Pancreas (tissue), 10 donors: ENCODE measurements at regions not wholly inside any gene's neighbourhood (a gene's known extent, or its start where the extent isn't known, plus 50 kb on each side); places are given as distances from the start of the nearest gene placed in this dataset.

Experiments used
- ATAC-seq, 4 donors: fragments of 200-7000 bp; cut with Tn5 transposase; one replicate each; pipeline versions ENCODE4 v1.8.0 to v1.9.1; 2020; ENCODE audit warnings: mild to moderate bottlenecking in 4 of 4, moderate library complexity in 4 of 4
- DNase-seq, 6 donors: peaks; one replicate each; pipeline ENCODE4 v3.0.0-alpha.2; 2020
- FAIRE-seq: peaks from 2 replicates; lab custom pipeline; 2012; peaks lifted over from hg19 to GRCh38; lab: Jason Lieb, UNC
- H3K27ac ChIP-seq, 4 donors: fragments of 200-600 bp; sonication (generic); 1 replicate in 3 of 4; 2 replicates in 1 of 4; pipeline versions ENCODE4 v1.5.0 to v1.8.0; 2020
- H3K27me3 ChIP-seq, 4 donors: fragments of 200-600 bp; one replicate each; pipeline ENCODE4 v1.8.0; 2021
- H3K36me3 ChIP-seq, 3 donors: fragments of 200-600 bp; sonication (generic) in 1 of 3; one replicate each; pipeline versions ENCODE4 v1.5.0 to v1.8.0; 2020 to 2021
- H3K4me1 ChIP-seq, 3 donors: fragments of 200-600 bp; one replicate each; pipeline ENCODE4 v1.8.0; 2021
- H3K4me3 ChIP-seq, 4 donors: fragments of 200-600 bp; sonication (generic) in 2 of 4; one replicate each; pipeline versions ENCODE4 v1.5.0 to v1.8.0; 2020 to 2021
- H3K9me3 ChIP-seq, 4 donors: fragments of 200-600 bp; one replicate each; pipeline ENCODE4 v1.8.0; 2021
- CTCF ChIP-seq, 4 donors: fragments of 200-600 bp; sonication (generic) in 3 of 4; IDR thresholded peaks; one replicate each; pipeline versions ENCODE4 v1.5.0 to v1.8.0; 2021; ENCODE audit warnings: antibody characterized with exemption in 4 of 4
- WGBS, 2 donors: extraction: QIAGEN DNeasy Blood & Tissue Kit; methylation state at CpG; one replicate each; pipeline ENCODE4 v1.1.7; 2013; 5-methylcytosine and 5-hydroxymethylcytosine counted together
- intact Hi-C, 3 donors: fragments of 100-400 bp; cut with DNase I; formaldehyde crosslinking; loops; one replicate each; pipeline versions ENCODE4 v1.11.1 to v1.14.2; 2022
- donor health status: healthy with polysubstance abuse.
- donor health status: DM: no; HTN: no; CAD: no; lungs with moderate emphysema.
- donor health status: DM: no; HTN: no; CAD: no.
- donor health status: control.
- donor health status: control.
- donor health status: Bipolar disorder and iron deficiency.
- donor health status: DM: yes; HTN: yes; CAD: no.
- donor health status: DM: no; HTN: no; CAD: no.
- donor health status: DM: no; HTN: no; CAD: no.
- donor health status: DM: yes; HTN: yes; CAD: no.

GRCh38 chr15:69725275-69725674, 272.7 kb downstream of the RPLP1 start:
- no peak for DNase-seq
- no peaks in the 10 kb centered on the region for H3K36me3 ChIP-seq
- ATAC-seq: no peak
- intact Hi-C loops: no loop called here
- TF ChIP-seq CTCF (IDR thresholded peaks at IDR 0.05): no peak
- no peaks in the 10 kb centered on the region for H3K9me3 ChIP-seq
- no peaks in the 10 kb centered on the region for H3K27me3 ChIP-seq
- FAIRE-seq: no peak
- H3K27ac ChIP-seq: peak overlapping the region in 1 of 4 donors; percentile 15
- no peak overlapping the region for H3K4me3 ChIP-seq
- no peaks in the 10 kb centered on the region for H3K4me1 ChIP-seq
- 80 to 93% methylated on average over 4 of the region's 4 CpGs for WGBS, 2 donors

GRCh38 chr15:69725957-69726356, 273.3 kb downstream of the RPLP1 start:
- ATAC-seq (peak in 2 of 4 donors; percentile 54 to 60), FAIRE-seq (no peak), DNase-seq (no peak)
- Histone ChIP-seq H3K4me1 (no peaks in the 10 kb centered on the region), H3K36me3 (no peaks in the 10 kb centered on the region), H3K27me3 (no peaks in the 10 kb centered on the region), H3K4me3 (no peak overlapping the region), H3K9me3 (no peaks in the 10 kb centered on the region), H3K27ac (peak overlapping the region in 1 of 4 donors; percentile 15)
- 86 to 91% methylated on average over 2 of the region's 2 CpGs for WGBS, 2 donors
- TF ChIP-seq CTCF (IDR thresholded peaks at IDR 0.05): no peak
- intact Hi-C loops: no loop called here

GRCh38 chr15:69727121-69727924, 274.7 kb downstream of the RPLP1 start:
- 86 to 92% methylated on average over 8 of the region's 8 CpGs for WGBS, 2 donors
- Histone ChIP-seq H3K4me1 (no peaks in the 10 kb centered on the region), H3K27ac (no peak overlapping the region), H3K4me3 (no peak overlapping the region), H3K36me3 (no peaks in the 10 kb centered on the region), H3K27me3 (no peaks in the 10 kb centered on the region), H3K9me3 (no peaks in the 10 kb centered on the region)
- intact Hi-C loops: no loop called here
- DNase-seq (no peak), ATAC-seq (no peak), FAIRE-seq (no peak)
- TF ChIP-seq CTCF (IDR thresholded peaks at IDR 0.05): no peak

- Histone ChIP-seq H3K36me3 (no peaks in the 10 kb centered on the region), H3K27ac (no peak overlapping the region), H3K4me3 (no peak overlapping the region), H3K4me1 (no peaks in the 10 kb centered on the region), H3K9me3 (no peaks in the 10 kb centered on the region), H3K27me3 (no peaks in the 10 kb centered on the region)
- TF ChIP-seq CTCF (IDR thresholded peaks at IDR 0.05): peak; percentile 36 to 54 (median 49)
- ATAC-seq (peak in 2 of 4 donors; percentile 22 to 37), DNase-seq (peak in 2 of 6 donors; percentile 42 to 43), FAIRE-seq (no peak)
- intact Hi-C loops: no loop called here
- 45 to 50% methylated on average over 9 of the region's 9 CpGs for WGBS, 2 donors
Measured at GRCh38 chr15:69729167-69729748, 276.6 kb downstream of the RPLP1 start.
